Lower leg skin (tissue), 3 donors: ENCODE measurements at regions not wholly inside any gene's neighbourhood (a gene's known extent, or its start where the extent isn't known, plus 50 kb on each side); places are given as distances from the start of the nearest gene placed in this dataset.

Experiments used
- CTCF ChIP-seq, 3 donors: fragments of 450-650 bp; IDR thresholded peaks; one replicate each; pipeline ENCODE4 v1.5.1; 2016; ENCODE audit warnings: antibody characterized with exemption in 3 of 3, mild to moderate bottlenecking in 3 of 3, moderate library complexity in 2 of 3
- POLR2A ChIP-seq, 2 donors: fragments of 450-650 bp; IDR thresholded peaks; one replicate each; pipeline ENCODE4 v1.6.1; 2016 to 2017; ENCODE audit warnings: antibody characterized with exemption in 2 of 2, mild to moderate bottlenecking in 1 of 2, moderate library complexity in 1 of 2

GRCh38 chr22:22410121-22410520 is 98.4 kb downstream of the ZNF280B start:
- TF ChIP-seq CTCF (IDR thresholded peaks at IDR 0.05) (no peak), POLR2A (IDR thresholded peaks at IDR 0.05) (no peak)
